Right atrium auricular region (tissue), 2 donors: ENCODE measurements at regions not wholly inside any gene's neighbourhood (a gene's known extent, or its start where the extent isn't known, plus 50 kb on each side); places are given as distances from the start of the nearest gene placed in this dataset.

ENCODE experiments used
- DNase-seq: peaks from one replicate; pipeline ENCODE4 v3.0.0-alpha.2; 2019; ENCODE audit warnings: low spot score
- H3K27ac ChIP-seq, 2 donors: fragments of 200-600 bp; sonication (generic); 1 replicate in 1 of 2; 2 replicates in 1 of 2; pipeline ENCODE4 v1.5.1; 2016 to 2019
- H3K27me3 ChIP-seq, 2 donors: fragments of 200-600 bp; sonication (generic); one replicate each; pipeline versions ENCODE4 v1.5.1 to v1.6.0; 2017 to 2019
- H3K36me3 ChIP-seq: fragments of 200-600 bp; sonication (generic); one replicate; pipeline ENCODE4 v1.5.1; 2016
- H3K4me1 ChIP-seq, 2 donors: fragments of 200-600 bp; sonication (generic); one replicate each; pipeline versions ENCODE4 v1.5.1 to v1.6.0; 2017 to 2019
- H3K4me3 ChIP-seq, 2 donors: fragments of 200-600 bp; sonication (generic); 1 replicate in 1 of 2; 2 replicates in 1 of 2; pipeline ENCODE4 v1.5.1; 2017 to 2019; ENCODE audit warnings: mild to moderate bottlenecking in 1 of 2, moderate library complexity in 1 of 2
- H3K9me3 ChIP-seq, 2 donors: fragments of 200-600 bp; sonication (generic); one replicate each; pipeline ENCODE4 v1.5.1; 2019
- CTCF ChIP-seq, 2 donors: fragments of 200-600 bp; sonication (generic); IDR thresholded peaks; one replicate each; pipeline ENCODE4 v1.5.1; 2019; ENCODE audit warnings: antibody characterized with exemption in 2 of 2

- Histone ChIP-seq H3K9me3 (no peaks in the 10 kb centered on the region), H3K4me3 (no peak overlapping the region), H3K27ac (no peak overlapping the region), H3K27me3 (no peaks in the 10 kb centered on the region), H3K36me3 (no peaks in the 10 kb centered on the region), H3K4me1 (no peaks in the 10 kb centered on the region)
- TF ChIP-seq CTCF (IDR thresholded peaks at IDR 0.05), result no peak
- DNase-seq, result no peak
These were observed 109.6 kb upstream of the ZNF678 start for GRCh38 chr1:227453631-227454355.

GRCh38 chr1:227451954-227452353 lies 111.4 kb upstream of the ZNF678 start:
- H3K36me3 ChIP-seq, result no peaks in the 10 kb centered on the region
- no peak for DNase-seq

GRCh38 chr1:227451057-227451456 lies 112.3 kb upstream of the ZNF678 start:
- no peak overlapping the region for H3K4me3 ChIP-seq
- DNase-seq, result no peak
- no peak overlapping the region for H3K27ac ChIP-seq
- peaks cover 0 to 9% of the 10 kb centered on the region in 2 donors for H3K4me1 ChIP-seq
- TF ChIP-seq CTCF (IDR thresholded peaks at IDR 0.05), result no peak
- H3K9me3 ChIP-seq, result no peaks in the 10 kb centered on the region
- no peaks in the 10 kb centered on the region for H3K36me3 ChIP-seq
- no peaks in the 10 kb centered on the region for H3K27me3 ChIP-seq

More at GRCh38 chr1:227451954-227452353, 111.4 kb upstream of the ZNF678 start:
- no peak overlapping the region for H3K4me3 ChIP-seq
- peaks cover 0 to 6% of the 10 kb centered on the region in 2 donors for H3K4me1 ChIP-seq
- no peaks in the 10 kb centered on the region for H3K9me3 ChIP-seq
- no peak for TF ChIP-seq CTCF (IDR thresholded peaks at IDR 0.05)
- H3K27me3 ChIP-seq, result no peaks in the 10 kb centered on the region
- no peak overlapping the region for H3K27ac ChIP-seq

GRCh38 chr1:227450489-227450888 lies 112.9 kb upstream of the ZNF678 start:
- no peak for TF ChIP-seq CTCF (IDR thresholded peaks at IDR 0.05)
- no peak overlapping the region for H3K4me3 ChIP-seq
- no peaks in the 10 kb centered on the region for H3K9me3 ChIP-seq
- peaks cover 0 to 9% of the 10 kb centered on the region in 2 donors for H3K4me1 ChIP-seq
- DNase-seq, result no peak
- no peaks in the 10 kb centered on the region for H3K36me3 ChIP-seq
- no peak overlapping the region for H3K27ac ChIP-seq
- no peaks in the 10 kb centered on the region for H3K27me3 ChIP-seq

- no peak for TF ChIP-seq CTCF (IDR thresholded peaks at IDR 0.05)
- Histone ChIP-seq H3K36me3 (no peaks in the 10 kb centered on the region), H3K27me3 (no peaks in the 10 kb centered on the region), H3K27ac (no peak overlapping the region), H3K4me3 (no peak overlapping the region), H3K4me1 (peaks cover 0 to 9% of the 10 kb centered on the region in 2 donors), H3K9me3 (no peaks in the 10 kb centered on the region)
- DNase-seq, result no peak
These were observed 113.5 kb upstream of the ZNF678 start for GRCh38 chr1:227449741-227450441.
